Ishikawa (cell line): ENCODE measurements at regions not wholly inside any gene's neighbourhood (a gene's known extent, or its start where the extent isn't known, plus 50 kb on each side); places are given as distances from the start of the nearest gene placed in this dataset.

Source experiments
- CEBPB ChIP-seq: IDR thresholded peaks from 2 replicates; pipeline ENCODE4 v1.6.1; 2012
- CREB1 ChIP-seq: IDR thresholded peaks from 2 replicates; pipeline ENCODE4 v1.6.1; 2012; ENCODE audit warnings: low read depth
- EGR1 ChIP-seq: IDR thresholded peaks from 2 replicates; pipeline ENCODE4 v1.6.1; 2012
- EP300 ChIP-seq: IDR thresholded peaks from 2 replicates; pipeline ENCODE4 v1.6.1; 2012; ENCODE audit warnings: borderline replicate concordance
- FOXM1 ChIP-seq: IDR thresholded peaks from 2 replicates; pipeline ENCODE4 v1.6.1; 2012; ENCODE audit warnings: low read depth, borderline replicate concordance
- NFIC ChIP-seq: IDR thresholded peaks from 2 replicates; pipeline ENCODE4 v1.6.1; 2012
- RAD21 ChIP-seq: IDR thresholded peaks from 2 replicates; pipeline ENCODE4 v1.6.1; 2012; ENCODE audit warnings: low read depth
- TAF1 ChIP-seq: IDR thresholded peaks from 2 replicates; pipeline ENCODE4 v1.6.1; 2012; ENCODE audit warnings: low read depth, mild to moderate bottlenecking
- TCF12 ChIP-seq: IDR thresholded peaks from 2 replicates; pipeline ENCODE4 v1.6.1; 2012; ENCODE audit warnings: low read depth
- TEAD4 ChIP-seq: IDR thresholded peaks from 2 replicates; pipeline ENCODE4 v1.6.1; 2012
- YY1 ChIP-seq: IDR thresholded peaks from 2 replicates; pipeline ENCODE4 v1.6.1; 2012; ENCODE audit warnings: low read depth
- ZBTB7A ChIP-seq: IDR thresholded peaks from 2 replicates; pipeline ENCODE4 v1.6.1; 2012; ENCODE audit warnings: low read depth
- TF ChIP-seq, protein P1 (sequence below): IDR thresholded peaks from 2 replicates; pipeline ENCODE4 v1.6.1; 2012; ENCODE audit warnings: low read depth, mild to moderate bottlenecking
- TF ChIP-seq, protein P2 (sequence below): IDR thresholded peaks from 2 replicates; pipeline ENCODE4 v1.6.1; 2012
- TF ChIP-seq, protein P3 (sequence below): IDR thresholded peaks from 2 replicates; pipeline ENCODE4 v1.6.1; 2012

DNA sequence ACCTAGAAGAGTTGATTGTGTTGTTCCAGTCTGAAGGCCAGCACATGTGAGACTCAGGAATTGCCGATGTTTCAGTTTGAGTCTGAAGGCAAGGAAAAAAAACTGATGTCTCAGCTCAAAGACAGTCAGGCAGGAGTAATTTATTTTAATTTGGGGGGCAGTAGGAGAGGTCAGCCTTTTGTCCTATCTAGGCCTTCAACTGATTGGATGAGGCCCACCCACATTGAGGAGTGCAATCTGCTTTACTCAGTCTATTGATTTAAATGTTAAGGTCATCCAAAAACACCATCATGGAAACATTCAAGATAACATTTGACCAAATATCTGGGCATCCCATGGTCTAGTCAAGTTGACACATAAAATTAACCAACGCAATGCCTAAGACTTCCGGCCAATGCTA lies 288.9 kb downstream of the CDK5RAP2 start:
- TF ChIP-seq, protein P1, sequence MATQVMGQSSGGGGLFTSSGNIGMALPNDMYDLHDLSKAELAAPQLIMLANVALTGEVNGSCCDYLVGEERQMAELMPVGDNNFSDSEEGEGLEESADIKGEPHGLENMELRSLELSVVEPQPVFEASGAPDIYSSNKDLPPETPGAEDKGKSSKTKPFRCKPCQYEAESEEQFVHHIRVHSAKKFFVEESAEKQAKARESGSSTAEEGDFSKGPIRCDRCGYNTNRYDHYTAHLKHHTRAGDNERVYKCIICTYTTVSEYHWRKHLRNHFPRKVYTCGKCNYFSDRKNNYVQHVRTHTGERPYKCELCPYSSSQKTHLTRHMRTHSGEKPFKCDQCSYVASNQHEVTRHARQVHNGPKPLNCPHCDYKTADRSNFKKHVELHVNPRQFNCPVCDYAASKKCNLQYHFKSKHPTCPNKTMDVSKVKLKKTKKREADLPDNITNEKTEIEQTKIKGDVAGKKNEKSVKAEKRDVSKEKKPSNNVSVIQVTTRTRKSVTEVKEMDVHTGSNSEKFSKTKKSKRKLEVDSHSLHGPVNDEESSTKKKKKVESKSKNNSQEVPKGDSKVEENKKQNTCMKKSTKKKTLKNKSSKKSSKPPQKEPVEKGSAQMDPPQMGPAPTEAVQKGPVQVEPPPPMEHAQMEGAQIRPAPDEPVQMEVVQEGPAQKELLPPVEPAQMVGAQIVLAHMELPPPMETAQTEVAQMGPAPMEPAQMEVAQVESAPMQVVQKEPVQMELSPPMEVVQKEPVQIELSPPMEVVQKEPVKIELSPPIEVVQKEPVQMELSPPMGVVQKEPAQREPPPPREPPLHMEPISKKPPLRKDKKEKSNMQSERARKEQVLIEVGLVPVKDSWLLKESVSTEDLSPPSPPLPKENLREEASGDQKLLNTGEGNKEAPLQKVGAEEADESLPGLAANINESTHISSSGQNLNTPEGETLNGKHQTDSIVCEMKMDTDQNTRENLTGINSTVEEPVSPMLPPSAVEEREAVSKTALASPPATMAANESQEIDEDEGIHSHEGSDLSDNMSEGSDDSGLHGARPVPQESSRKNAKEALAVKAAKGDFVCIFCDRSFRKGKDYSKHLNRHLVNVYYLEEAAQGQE = no peak
- TF ChIP-seq TAF1 (no peak), RAD21 (no peak), TCF12 (no peak), EGR1 (no peak), EP300 (no peak), NFIC (no peak), FOXM1 (no peak), TEAD4 (no peak), CREB1 (no peak), YY1 (no peak), CEBPB (no peak)
- TF ChIP-seq, protein P2, sequence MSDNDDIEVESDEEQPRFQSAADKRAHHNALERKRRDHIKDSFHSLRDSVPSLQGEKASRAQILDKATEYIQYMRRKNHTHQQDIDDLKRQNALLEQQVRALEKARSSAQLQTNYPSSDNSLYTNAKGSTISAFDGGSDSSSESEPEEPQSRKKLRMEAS = no peak
- TF ChIP-seq, protein P3, sequence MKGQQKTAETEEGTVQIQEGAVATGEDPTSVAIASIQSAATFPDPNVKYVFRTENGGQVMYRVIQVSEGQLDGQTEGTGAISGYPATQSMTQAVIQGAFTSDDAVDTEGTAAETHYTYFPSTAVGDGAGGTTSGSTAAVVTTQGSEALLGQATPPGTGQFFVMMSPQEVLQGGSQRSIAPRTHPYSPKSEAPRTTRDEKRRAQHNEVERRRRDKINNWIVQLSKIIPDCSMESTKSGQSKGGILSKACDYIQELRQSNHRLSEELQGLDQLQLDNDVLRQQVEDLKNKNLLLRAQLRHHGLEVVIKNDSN = no peak

DNA sequence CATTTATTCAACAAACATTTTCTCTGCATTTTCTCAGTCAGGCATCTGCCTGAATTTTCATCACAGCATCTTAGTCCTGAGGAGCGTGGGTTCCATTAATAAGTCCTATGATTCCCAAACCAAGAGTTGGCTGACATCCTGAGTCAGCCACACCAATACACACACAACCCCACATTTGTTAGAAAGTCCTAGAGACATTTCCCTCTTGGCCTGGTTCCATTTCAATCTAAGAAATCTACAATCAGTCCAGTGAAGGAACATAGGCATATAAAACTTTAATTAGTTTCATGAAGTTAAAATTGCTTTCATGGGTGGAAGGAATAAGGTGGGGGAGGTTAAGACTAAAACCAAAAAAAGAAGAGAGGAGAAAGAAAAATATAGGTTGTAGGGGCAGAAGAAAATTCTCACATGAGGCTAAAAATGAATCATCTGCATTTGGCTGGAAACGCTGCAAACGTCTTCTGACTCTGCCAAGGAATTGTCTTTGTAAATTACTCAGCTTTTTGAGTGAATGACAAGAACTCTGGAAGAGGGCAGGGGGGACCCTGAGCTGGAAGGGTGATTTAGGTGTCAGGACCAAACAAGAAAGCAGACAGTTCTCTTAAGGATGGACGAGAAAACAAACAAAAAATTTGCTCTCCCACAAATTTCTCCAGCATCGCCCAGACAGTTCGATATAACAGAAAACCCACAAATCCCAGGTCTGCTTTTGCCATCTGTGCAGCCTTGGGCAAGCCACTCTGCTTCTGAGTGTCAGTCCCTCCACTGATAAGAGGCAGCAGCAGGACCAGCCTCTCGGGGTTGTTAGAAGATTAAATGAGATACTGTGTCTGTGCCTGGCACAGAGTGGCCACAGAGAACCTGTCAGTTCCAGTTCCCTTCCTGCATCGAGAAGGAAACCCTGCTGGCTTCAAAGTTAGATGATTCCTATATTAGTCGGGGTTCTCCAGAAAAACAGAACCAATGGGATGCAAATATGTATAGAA lies 289.7 kb downstream of the CDK5RAP2 start:
- TF ChIP-seq EGR1 = no peak
- TF ChIP-seq, protein P3 = no peak
- no peak for TF ChIP-seq FOXM1
- TF ChIP-seq CEBPB = no peak
- no peak for TF ChIP-seq TCF12
- TF ChIP-seq, protein P1 = no peak
- no peak for TF ChIP-seq NFIC
- TF ChIP-seq, protein P2 = no peak
- TF ChIP-seq YY1 = no peak
- TF ChIP-seq CREB1 = no peak
- no peak for TF ChIP-seq ZBTB7A
- TF ChIP-seq EP300 = no peak
- no peak for TF ChIP-seq TEAD4

DNA sequence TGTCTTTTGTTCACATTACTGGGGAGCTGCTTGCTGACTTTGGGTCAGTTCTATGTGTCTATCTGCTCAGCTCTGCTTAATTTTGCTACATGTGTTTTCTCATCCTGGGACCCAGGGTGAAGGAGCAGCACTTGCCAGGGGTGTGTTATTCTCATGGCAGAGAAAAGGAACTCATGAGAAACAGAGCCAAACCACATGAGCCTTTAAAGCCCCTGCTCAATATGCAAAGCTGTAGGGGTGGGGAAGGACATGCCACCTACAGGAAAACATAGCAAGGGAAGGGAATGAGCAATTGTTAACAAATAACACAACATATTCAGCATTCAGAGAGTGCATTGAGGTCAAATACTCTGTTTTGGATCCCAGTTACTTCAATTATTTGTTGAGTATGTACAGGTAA lies 290.9 kb downstream of the CDK5RAP2 start:
- TF ChIP-seq CREB1 = no peak
- no peak for TF ChIP-seq RAD21
- TF ChIP-seq FOXM1 = no peak
- TF ChIP-seq NFIC = no peak
- no peak for TF ChIP-seq EP300
- no peak for TF ChIP-seq YY1
- TF ChIP-seq CEBPB = no peak
- TF ChIP-seq TAF1 = no peak
- no peak for TF ChIP-seq TEAD4
- TF ChIP-seq TCF12 = no peak
- TF ChIP-seq, protein P1 = no peak

DNA sequence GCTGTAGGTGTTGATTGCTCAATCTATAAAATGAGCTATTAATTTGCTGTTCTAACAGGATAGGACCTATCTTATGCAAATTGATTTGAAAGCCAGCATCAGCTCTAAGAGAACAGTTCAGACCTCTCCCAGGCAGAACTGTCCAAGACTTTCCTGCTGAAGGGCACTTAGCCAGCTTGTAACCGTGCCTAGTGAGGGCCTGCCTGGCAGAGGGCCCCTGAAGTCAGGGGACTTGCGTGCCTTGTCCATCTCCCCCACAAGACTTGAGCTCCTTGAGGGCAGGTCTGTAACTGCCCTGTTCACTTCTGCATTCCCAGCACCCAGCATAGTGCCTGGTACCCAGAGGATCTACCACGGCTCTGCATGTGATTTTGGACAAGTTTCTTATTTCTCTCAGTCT lies 293.4 kb downstream of the CDK5RAP2 start:
- TF ChIP-seq, protein P3 = no peak
- no peak for TF ChIP-seq EP300
- TF ChIP-seq, protein P1 = no peak
- TF ChIP-seq, protein P2 = no peak
